ENCODE measurements at regions not wholly inside any gene's neighbourhood (a gene's known extent, or its start where the extent isn't known, plus 50 kb on each side); places are given as distances from the start of the nearest gene placed in this dataset.
A peak's percentile ranks its signal among the peaks of the same experiment; 100 is the strongest.

DNA sequence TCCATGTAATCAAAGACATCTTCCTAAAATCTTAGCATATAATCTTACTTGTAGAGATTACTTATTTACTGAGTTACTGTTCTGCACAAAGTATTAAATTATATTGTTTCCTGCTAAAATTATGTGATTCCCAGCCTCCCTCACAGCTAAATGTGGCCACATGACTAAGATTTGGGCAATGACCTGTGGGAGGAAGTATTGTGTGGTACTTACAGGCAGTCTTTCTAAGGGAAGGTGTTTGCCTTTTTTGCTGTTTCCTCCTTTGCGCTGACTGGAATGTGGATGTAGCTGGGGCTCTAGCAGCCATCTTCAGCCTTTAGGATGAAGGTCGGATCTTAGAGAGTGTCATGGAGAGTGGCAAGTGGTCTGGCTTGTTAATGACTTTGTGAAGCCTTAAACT lies 146.3 kb upstream of the APCDD1 start:
- no peak overlapping the region for H3K4me3 ChIP-seq (ENCODE audit: low read length)
- no peak overlapping the region for H3K9ac ChIP-seq (ENCODE audit: low read length)
- H3K4ac ChIP-seq (ENCODE audit: low read depth, low read length) = no peak overlapping the region
- no peaks in the 10 kb centered on the region for H3K79me1 ChIP-seq (ENCODE audit: low read length)
- no peak overlapping the region for H2BK120ac ChIP-seq (ENCODE audit: low read depth, low read length)
- H3K23ac ChIP-seq (ENCODE audit: low read length) = no peak overlapping the region
- no peaks in the 10 kb centered on the region for H3K27me3 ChIP-seq (ENCODE audit: insufficient read depth, low read length, poor library complexity)
- H2BK5ac ChIP-seq (ENCODE audit: low read length) = no peak overlapping the region
- no peak overlapping the region for H2AK5ac ChIP-seq (ENCODE audit: low read length)
- H4K8ac ChIP-seq (ENCODE audit: low read depth, low read length) = no peak overlapping the region
- H4K5ac ChIP-seq (ENCODE audit: low read length) = no peak overlapping the region
- H3K4me1 ChIP-seq (ENCODE audit: control insufficient read depth, low read depth, low read length) = peaks cover 7% of the 10 kb centered on the region
- no peak overlapping the region for H2BK15ac ChIP-seq (replicated peaks; ENCODE audit: low read depth)
- H3K18ac ChIP-seq (ENCODE audit: low read length) = no peak overlapping the region
- no peak for DNase-seq
- H3K56ac ChIP-seq (ENCODE audit: low read length) = no peak overlapping the region
- no peak overlapping the region for H3K27ac ChIP-seq (ENCODE audit: low read depth, low read length)
- no peak overlapping the region for H3K4me2 ChIP-seq (ENCODE audit: low read length)
- no peaks in the 10 kb centered on the region for H3K36me3 ChIP-seq (ENCODE audit: control insufficient read depth, insufficient read depth, low read length)
- WGBS (ENCODE audit: extremely low coverage, insufficient coverage, low lambda C conversion rate) = no CpG with 5 or more reads among the region's 2 CpGs
- no peaks in the 10 kb centered on the region for H3K79me2 ChIP-seq (ENCODE audit: control insufficient read depth, insufficient read depth, low read length)

DNA sequence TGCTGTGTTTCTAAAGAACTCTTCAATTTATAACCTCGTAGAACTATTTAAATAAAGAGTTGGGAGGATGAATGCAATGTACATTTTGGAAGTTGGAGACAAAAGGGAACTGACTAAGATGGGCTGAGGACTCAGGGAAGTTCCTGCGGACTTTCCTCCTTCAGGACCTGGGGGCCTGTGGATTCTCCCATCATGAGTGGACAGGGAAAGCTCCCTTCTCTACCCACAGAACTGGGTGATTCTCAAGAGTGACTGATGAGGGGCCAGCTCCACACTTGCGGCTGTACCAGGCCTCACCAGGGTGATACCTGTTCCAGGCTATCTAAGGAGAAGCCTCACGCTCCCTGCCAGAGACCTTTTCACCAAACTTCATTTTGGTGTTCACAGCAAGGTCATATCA lies 143.8 kb upstream of the APCDD1 start:
- no peaks in the 10 kb centered on the region for H3K79me2 ChIP-seq (ENCODE audit: control insufficient read depth, insufficient read depth, low read length)
- peaks cover 7% of the 10 kb centered on the region for H3K4me1 ChIP-seq (ENCODE audit: control insufficient read depth, low read depth, low read length)
- no peak overlapping the region for H3K4me3 ChIP-seq (ENCODE audit: low read length)
- no peak overlapping the region for H3K9ac ChIP-seq (ENCODE audit: low read length)
- WGBS (ENCODE audit: extremely low coverage, insufficient coverage, low lambda C conversion rate) = no CpG with 5 or more reads among the region's 4 CpGs
- no peaks in the 10 kb centered on the region for H3K79me1 ChIP-seq (ENCODE audit: low read length)
- no peak overlapping the region for H2AK5ac ChIP-seq (ENCODE audit: low read length)
- H3K23ac ChIP-seq (ENCODE audit: low read length) = no peak overlapping the region
- H4K5ac ChIP-seq (ENCODE audit: low read length) = no peak overlapping the region
- no peak overlapping the region for H3K27ac ChIP-seq (ENCODE audit: low read depth, low read length)
- no peaks in the 10 kb centered on the region for H3K36me3 ChIP-seq (ENCODE audit: control insufficient read depth, insufficient read depth, low read length)
- H3K18ac ChIP-seq (ENCODE audit: low read length) = no peak overlapping the region
- H3K4ac ChIP-seq (ENCODE audit: low read depth, low read length) = no peak overlapping the region
- H2BK5ac ChIP-seq (ENCODE audit: low read length) = no peak overlapping the region
- no peak overlapping the region for H3K4me2 ChIP-seq (ENCODE audit: low read length)
- no peak for DNase-seq
- no peaks in the 10 kb centered on the region for H3K27me3 ChIP-seq (ENCODE audit: insufficient read depth, low read length, poor library complexity)
- no peak overlapping the region for H2BK15ac ChIP-seq (replicated peaks; ENCODE audit: low read depth)
- no peak overlapping the region for H4K8ac ChIP-seq (ENCODE audit: low read depth, low read length)
- no peak overlapping the region for H3K56ac ChIP-seq (ENCODE audit: low read length)
- no peak overlapping the region for H2BK120ac ChIP-seq (ENCODE audit: low read depth, low read length)

DNA sequence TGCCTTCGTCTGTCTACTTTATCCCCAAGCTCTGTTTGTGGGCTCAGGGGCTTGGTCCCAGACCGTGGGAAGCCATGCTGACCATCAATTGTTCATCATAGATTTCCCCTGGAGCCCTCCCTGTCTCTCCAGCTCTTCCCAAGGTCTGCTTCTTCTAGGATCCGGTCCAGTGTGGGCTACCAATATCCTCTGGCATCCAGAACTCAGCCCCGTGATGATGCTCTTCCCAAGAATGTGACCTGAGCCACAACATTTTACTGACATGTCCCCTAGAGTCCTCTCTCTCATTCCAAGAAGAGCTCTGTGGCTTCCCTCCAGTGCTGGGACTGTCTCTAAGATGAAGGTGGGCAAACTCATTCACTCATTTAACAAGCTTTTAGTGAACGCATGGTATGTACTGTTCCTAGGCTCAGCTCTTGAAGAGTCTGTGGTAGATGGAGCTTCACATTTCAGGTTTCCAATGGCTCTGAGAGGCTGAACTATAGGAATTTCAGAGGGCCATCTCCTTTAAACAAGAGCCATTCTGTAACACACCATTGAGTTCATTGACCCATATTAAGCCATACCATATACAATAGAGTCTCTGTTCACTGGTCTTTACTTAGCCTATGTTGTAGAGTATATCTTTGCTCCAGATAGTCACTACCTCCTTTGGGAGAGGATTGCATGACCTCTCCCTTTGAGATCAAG lies 142.0 kb upstream of the APCDD1 start:
- DNase-seq = no peak

DNA sequence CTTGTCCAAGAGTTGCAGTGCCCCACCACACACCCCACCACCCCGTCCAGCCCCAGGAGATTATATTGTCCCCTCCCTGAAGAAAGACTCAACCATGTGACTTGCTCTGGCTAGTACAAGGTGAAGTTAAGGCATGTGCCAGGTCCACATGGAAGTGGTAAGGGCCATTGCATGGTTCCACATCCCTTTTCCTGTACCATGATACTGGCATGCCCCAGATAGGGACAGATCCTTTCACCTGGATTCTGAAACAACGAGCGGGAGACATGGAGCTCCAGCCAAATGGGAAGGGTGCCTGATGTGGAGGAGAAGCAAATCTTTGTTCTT lies 141.5 kb upstream of the APCDD1 start:
- Histone ChIP-seq H2BK15ac (replicated peaks; ENCODE audit: low read depth) (no peak overlapping the region), H3K23ac (ENCODE audit: low read length) (no peak overlapping the region), H3K9ac (ENCODE audit: low read length) (no peak overlapping the region), H3K4me2 (ENCODE audit: low read length) (no peak overlapping the region), H3K56ac (ENCODE audit: low read length) (no peak overlapping the region), H3K36me3 (ENCODE audit: control insufficient read depth, insufficient read depth, low read length) (no peaks in the 10 kb centered on the region), H2AK5ac (ENCODE audit: low read length) (peak overlapping the region; percentile 85), H3K27me3 (ENCODE audit: insufficient read depth, low read length, poor library complexity) (no peaks in the 10 kb centered on the region), H3K79me2 (ENCODE audit: control insufficient read depth, insufficient read depth, low read length) (no peaks in the 10 kb centered on the region), H2BK5ac (ENCODE audit: low read length) (no peak overlapping the region), H3K79me1 (ENCODE audit: low read length) (no peaks in the 10 kb centered on the region), H3K18ac (ENCODE audit: low read length) (no peak overlapping the region), H4K5ac (ENCODE audit: low read length) (no peak overlapping the region), H3K4me3 (ENCODE audit: low read length) (no peak overlapping the region), H4K8ac (ENCODE audit: low read depth, low read length) (no peak overlapping the region), H3K4ac (ENCODE audit: low read depth, low read length) (no peak overlapping the region), H3K27ac (ENCODE audit: low read depth, low read length) (no peak overlapping the region), H3K4me1 (ENCODE audit: control insufficient read depth, low read depth, low read length) (peaks cover 16% of the 10 kb centered on the region), H2BK120ac (ENCODE audit: low read depth, low read length) (no peak overlapping the region)
- DNase-seq = no peak
- no CpG with 5 or more reads among the region's 3 CpGs for WGBS (ENCODE audit: extremely low coverage, insufficient coverage, low lambda C conversion rate)

More for the DNA sequence above, 142.0 kb upstream of the APCDD1 start:
- Histone ChIP-seq H3K4me3 (ENCODE audit: low read length) (no peak overlapping the region), H3K9ac (ENCODE audit: low read length) (no peak overlapping the region), H3K4ac (ENCODE audit: low read depth, low read length) (no peak overlapping the region), H3K79me2 (ENCODE audit: control insufficient read depth, insufficient read depth, low read length) (no peaks in the 10 kb centered on the region), H3K27me3 (ENCODE audit: insufficient read depth, low read length, poor library complexity) (no peaks in the 10 kb centered on the region), H3K79me1 (ENCODE audit: low read length) (no peaks in the 10 kb centered on the region), H4K8ac (ENCODE audit: low read depth, low read length) (no peak overlapping the region), H2AK5ac (ENCODE audit: low read length) (no peak overlapping the region), H3K4me1 (ENCODE audit: control insufficient read depth, low read depth, low read length) (peaks cover 12% of the 10 kb centered on the region), H3K36me3 (ENCODE audit: control insufficient read depth, insufficient read depth, low read length) (no peaks in the 10 kb centered on the region), H4K5ac (ENCODE audit: low read length) (no peak overlapping the region), H3K18ac (ENCODE audit: low read length) (no peak overlapping the region), H3K27ac (ENCODE audit: low read depth, low read length) (no peak overlapping the region), H3K4me2 (ENCODE audit: low read length) (no peak overlapping the region), H2BK5ac (ENCODE audit: low read length) (no peak overlapping the region), H3K56ac (ENCODE audit: low read length) (no peak overlapping the region), H2BK120ac (ENCODE audit: low read depth, low read length) (no peak overlapping the region), H3K23ac (ENCODE audit: low read length) (no peak overlapping the region), H2BK15ac (replicated peaks; ENCODE audit: low read depth) (no peak overlapping the region)
- WGBS (ENCODE audit: extremely low coverage, insufficient coverage, low lambda C conversion rate) = no CpG with 5 or more reads among the region's 5 CpGs

DNA sequence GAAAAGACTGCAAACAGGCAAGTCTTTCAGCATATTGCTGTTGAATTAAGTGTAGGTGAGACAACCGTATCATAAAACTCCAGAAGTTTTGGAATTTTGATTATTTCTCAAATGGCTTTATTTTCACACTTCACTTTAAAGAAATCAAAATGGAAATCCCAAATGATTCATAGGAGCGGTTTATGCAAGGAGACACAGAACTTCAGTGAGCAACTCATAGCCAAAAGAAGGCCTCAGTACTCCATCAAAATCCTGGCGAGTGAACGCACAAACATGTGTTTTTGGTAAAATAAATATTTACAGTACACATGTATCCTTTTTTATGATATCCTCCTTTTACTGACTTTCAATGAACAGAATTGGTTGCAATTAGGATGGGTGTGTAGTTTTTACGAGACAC lies 140.4 kb upstream of the APCDD1 start:
- H3K23ac ChIP-seq (ENCODE audit: low read length) = no peak overlapping the region
- H2AK5ac ChIP-seq (ENCODE audit: low read length) = no peak overlapping the region
- H3K27ac ChIP-seq (ENCODE audit: low read depth, low read length) = no peak overlapping the region

DNA sequence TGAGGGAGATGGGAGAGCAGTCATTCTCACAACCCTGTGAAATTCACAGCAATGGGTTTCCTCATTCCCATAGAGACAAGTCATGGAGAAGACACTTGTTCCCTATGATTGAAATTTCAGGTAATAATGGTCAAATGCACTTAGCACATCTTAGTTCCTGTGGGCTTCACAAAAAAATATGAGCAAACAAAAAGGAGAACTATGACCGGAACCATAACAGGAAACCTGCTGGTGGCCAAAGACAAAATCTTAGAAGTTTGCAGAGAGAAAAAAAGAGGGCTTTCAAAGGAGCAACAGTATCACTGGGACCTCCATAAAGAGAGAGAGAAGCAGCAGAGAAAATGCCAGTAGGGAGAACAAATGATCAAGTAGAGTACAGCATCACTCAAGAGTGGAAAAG lies 138.9 kb upstream of the APCDD1 start:
- no peak for DNase-seq
- Histone ChIP-seq H2AK5ac (ENCODE audit: low read length) (no peak overlapping the region), H3K27me3 (ENCODE audit: insufficient read depth, low read length, poor library complexity) (no peaks in the 10 kb centered on the region), H3K27ac (ENCODE audit: low read depth, low read length) (no peak overlapping the region), H3K4me2 (ENCODE audit: low read length) (no peak overlapping the region), H4K5ac (ENCODE audit: low read length) (no peak overlapping the region), H3K36me3 (ENCODE audit: control insufficient read depth, insufficient read depth, low read length) (no peaks in the 10 kb centered on the region), H3K23ac (ENCODE audit: low read length) (no peak overlapping the region), H2BK120ac (ENCODE audit: low read depth, low read length) (no peak overlapping the region), H3K79me2 (ENCODE audit: control insufficient read depth, insufficient read depth, low read length) (no peaks in the 10 kb centered on the region), H3K4ac (ENCODE audit: low read depth, low read length) (no peak overlapping the region), H3K56ac (ENCODE audit: low read length) (no peak overlapping the region), H3K4me3 (ENCODE audit: low read length) (no peak overlapping the region), H3K4me1 (ENCODE audit: control insufficient read depth, low read depth, low read length) (peaks cover 19% of the 10 kb centered on the region), H2BK5ac (ENCODE audit: low read length) (no peak overlapping the region), H3K18ac (ENCODE audit: low read length) (no peak overlapping the region), H2BK15ac (replicated peaks; ENCODE audit: low read depth) (no peak overlapping the region), H3K9ac (ENCODE audit: low read length) (no peak overlapping the region), H4K8ac (ENCODE audit: low read depth, low read length) (no peak overlapping the region), H3K79me1 (ENCODE audit: low read length) (no peaks in the 10 kb centered on the region)
- WGBS (ENCODE audit: extremely low coverage, insufficient coverage, low lambda C conversion rate) = no CpG with 5 or more reads among the region's 1 CpG

More for the DNA sequence above, 140.4 kb upstream of the APCDD1 start:
- Histone ChIP-seq H2BK5ac (ENCODE audit: low read length) (no peak overlapping the region), H2BK120ac (ENCODE audit: low read depth, low read length) (no peak overlapping the region), H3K56ac (ENCODE audit: low read length) (no peak overlapping the region), H3K9ac (ENCODE audit: low read length) (no peak overlapping the region), H3K4ac (ENCODE audit: low read depth, low read length) (no peak overlapping the region), H4K8ac (ENCODE audit: low read depth, low read length) (no peak overlapping the region), H3K79me2 (ENCODE audit: control insufficient read depth, insufficient read depth, low read length) (no peaks in the 10 kb centered on the region), H3K4me3 (ENCODE audit: low read length) (no peak overlapping the region), H3K79me1 (ENCODE audit: low read length) (no peaks in the 10 kb centered on the region), H2BK15ac (replicated peaks; ENCODE audit: low read depth) (no peak overlapping the region), H3K18ac (ENCODE audit: low read length) (no peak overlapping the region), H3K36me3 (ENCODE audit: control insufficient read depth, insufficient read depth, low read length) (no peaks in the 10 kb centered on the region), H3K27me3 (ENCODE audit: insufficient read depth, low read length, poor library complexity) (no peaks in the 10 kb centered on the region), H3K4me1 (ENCODE audit: control insufficient read depth, low read depth, low read length) (peaks cover 19% of the 10 kb centered on the region), H3K4me2 (ENCODE audit: low read length) (no peak overlapping the region), H4K5ac (ENCODE audit: low read length) (no peak overlapping the region)
- no CpG with 5 or more reads among the region's 5 CpGs for WGBS (ENCODE audit: extremely low coverage, insufficient coverage, low lambda C conversion rate)
- DNase-seq = no peak

All from mesendoderm (in vitro differentiated cells).